ENCODE measurements at regions not wholly inside any gene's neighbourhood (a gene's known extent, or its start where the extent isn't known, plus 50 kb on each side); places are given as distances from the start of the nearest gene placed in this dataset.

- Histone ChIP-seq H3K23me2 (ENCODE audit: insufficient read length, low read depth, low read length, poor library complexity, severe bottlenecking) (no peaks in the 10 kb centered on the region), H3K14ac (ENCODE audit: insufficient read depth, low read length) (no peak overlapping the region), H3T11ph (ENCODE audit: low read length) (no peak overlapping the region), H3K9ac (ENCODE audit: extremely low read depth, insufficient read length, low read length) (no peak overlapping the region), H2BK15ac (ENCODE audit: low read depth, low read length) (no peak overlapping the region), H3K79me1 (ENCODE audit: insufficient read depth, low read depth, low read length, poor library complexity, severe bottlenecking) (no peaks in the 10 kb centered on the region), H2BK20ac (ENCODE audit: low read depth, low read length, poor library complexity, severe bottlenecking) (no peak overlapping the region), H3K27me3 (ENCODE audit: insufficient read depth, low read length) (no peaks in the 10 kb centered on the region), H2BK5ac (ENCODE audit: insufficient read length, low read length) (no peak overlapping the region), H2BK12ac (ENCODE audit: insufficient read length, low read depth, low read length) (no peak overlapping the region), H4K8ac (replicated peaks; ENCODE audit: insufficient read length, low read depth, low read length) (no peak overlapping the region), H3K27ac (ENCODE audit: insufficient read length, low read depth, low read length) (no peak overlapping the region), H3K4ac (ENCODE audit: low read depth, low read length) (no peak overlapping the region), H2AFZ (ENCODE audit: low read length) (no peak overlapping the region), H3K79me2 (ENCODE audit: insufficient read depth, low read length) (no peaks in the 10 kb centered on the region), H4K91ac (ENCODE audit: insufficient read length, low read depth, low read length) (no peak overlapping the region), H3K9me3 (ENCODE audit: control insufficient read depth, low read depth, low read length) (no peaks in the 10 kb centered on the region), H3K18ac (ENCODE audit: insufficient read length, low read depth, low read length) (no peak overlapping the region), H3K4me2 (ENCODE audit: insufficient read depth, insufficient read length, low read length) (no peak overlapping the region), H3K23ac (ENCODE audit: insufficient read length, low read depth, low read length) (no peak overlapping the region), H3K56ac (ENCODE audit: insufficient read length, low read depth, low read length) (no peak overlapping the region), H3K4me1 (ENCODE audit: insufficient read depth, low read length) (no peaks in the 10 kb centered on the region), H4K20me1 (ENCODE audit: control insufficient read depth, insufficient read depth, insufficient read length) (no peaks in the 10 kb centered on the region), H2AK5ac (ENCODE audit: insufficient read length, low read length) (no peak overlapping the region), H2BK120ac (ENCODE audit: low read depth, low read length, poor library complexity, severe bottlenecking) (no peak overlapping the region), H4K5ac (ENCODE audit: insufficient read length, low read depth, low read length) (no peak overlapping the region)
- Mint-ChIP-seq H3K4me3 (no peak overlapping the region), H3K27me3 (ENCODE audit: low read depth) (no peaks in the 10 kb centered on the region), H3K36me3 (ENCODE audit: insufficient read depth in 1 of 3, low read depth in 3 of 3) (peaks cover 9 to 14% (median 14%) of the 10 kb centered on the region in 3 experiments; a peak in 6 of 7 replicates), H3K9me3 (peaks cover 10 to 11% of the 10 kb centered on the region in 2 experiments; a peak in 3 of 5 replicates), H3K27ac (no peak overlapping the region), H3K4me1 (peaks cover 19 to 33% of the 10 kb centered on the region in 2 experiments)
- WGBS (ENCODE audit: extremely low coverage, insufficient read length, low lambda C conversion rate): no CpG with 5 or more reads among the region's 3 CpGs
- no peak for TF ChIP-seq CTCF (conservative IDR thresholded peaks at IDR 0.05)
- no peak for DNase-seq
Observed at GRCh38 chr5:124456249-124456648, 290.2 kb downstream of the ZNF608 start.
